ENCODE measurements at regions not wholly inside any gene's neighbourhood (a gene's known extent, or its start where the extent isn't known, plus 50 kb on each side); places are given as distances from the start of the nearest gene placed in this dataset.
"Not testable (repeated sequence)": the region's sequence is repeated elsewhere in the genome, so short reads cannot be mapped to it uniquely, and the experiment has no call there.

DNA sequence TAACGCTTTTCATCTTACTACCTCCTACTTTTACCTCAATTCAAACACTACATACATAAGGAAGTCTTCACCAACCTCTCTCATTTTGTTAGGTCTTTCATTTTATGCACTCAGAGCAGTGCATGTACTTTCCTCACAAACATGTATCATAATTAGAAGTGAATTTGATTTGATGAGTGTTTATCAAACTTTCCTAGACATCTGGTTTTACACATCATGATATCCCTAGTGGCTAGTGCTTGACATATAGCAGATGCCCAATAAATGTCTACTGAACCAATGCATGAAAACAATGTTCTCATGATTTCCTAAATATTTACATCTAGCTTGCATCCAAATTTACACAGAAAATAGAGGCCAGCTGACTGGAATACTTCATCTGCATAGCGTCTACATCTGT is 323.4 kb upstream of the KIF2B start:
- POLR2A ChIA-PET, result no interaction called here
- CTCF ChIA-PET, result no interaction called here

DNA sequence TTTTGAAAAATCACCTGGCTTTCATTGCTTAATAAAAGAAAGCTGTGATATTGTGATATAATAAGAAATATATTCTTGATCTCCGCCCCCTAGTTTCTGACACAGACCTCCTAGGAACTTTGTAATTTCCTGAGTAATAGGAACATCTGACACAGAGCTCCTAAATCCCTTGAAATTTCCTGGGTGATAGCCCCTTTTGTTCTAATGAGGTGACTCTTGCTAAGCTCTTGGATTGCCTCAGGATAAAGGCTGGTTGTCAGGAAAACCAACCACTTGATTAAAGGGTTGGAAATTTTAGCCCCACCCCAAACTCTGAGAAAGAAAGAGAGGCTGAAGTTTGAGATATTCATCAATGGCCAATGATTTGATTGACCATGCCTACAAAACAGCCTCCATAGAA is 326.4 kb upstream of the KIF2B start:
- ChIA-PET POLR2A (no interaction called here), CTCF (no interaction called here)

DNA sequence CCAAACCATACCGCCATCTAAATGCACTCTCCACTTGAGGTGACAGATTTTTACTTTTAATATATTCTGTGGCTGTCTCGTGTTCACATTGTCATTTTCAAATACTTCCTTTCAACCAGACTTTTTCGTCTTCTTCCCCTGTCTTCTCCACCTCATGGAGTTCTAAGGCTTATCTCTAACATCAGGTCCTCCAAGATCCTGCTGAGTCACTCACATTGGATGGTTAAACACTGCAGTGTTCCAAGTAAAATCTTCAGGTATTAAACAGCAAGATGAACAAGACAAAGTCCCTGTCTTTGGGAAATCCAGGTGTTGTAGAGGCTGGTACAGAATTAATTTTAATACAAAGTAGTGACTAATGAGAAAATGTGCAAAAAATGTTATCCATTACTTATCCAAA is 330.2 kb upstream of the KIF2B start:
- ChIA-PET CTCF (no interaction called here), POLR2A (no interaction called here)

DNA sequence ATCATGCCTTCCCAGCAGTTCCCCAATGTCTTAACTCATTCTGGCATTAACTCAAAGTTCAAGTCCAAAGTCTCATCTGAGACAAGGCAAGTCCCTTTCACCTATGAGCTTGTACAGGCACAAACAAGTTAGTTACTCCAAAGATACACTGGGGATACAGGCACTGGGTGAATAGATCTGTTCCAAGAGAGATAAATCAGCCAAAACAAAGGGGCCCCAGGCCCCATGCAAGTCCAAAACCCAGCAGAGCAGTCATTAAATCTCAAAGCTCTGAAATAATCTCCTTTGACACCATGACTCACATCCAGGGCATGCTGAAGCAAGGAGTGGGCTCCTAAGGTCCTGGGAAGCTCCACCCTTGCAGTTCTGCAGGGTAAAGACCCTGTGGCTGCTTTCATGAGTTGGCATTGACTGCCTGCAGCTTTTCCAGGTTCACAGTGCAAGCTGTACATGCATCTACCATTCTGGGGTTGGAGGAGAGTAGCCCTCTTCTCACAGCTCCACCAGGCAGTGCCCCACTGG is 332.2 kb upstream of the KIF2B start:
- CTCF ChIA-PET, result no interaction called here
- POLR2A ChIA-PET, result no interaction called here

DNA sequence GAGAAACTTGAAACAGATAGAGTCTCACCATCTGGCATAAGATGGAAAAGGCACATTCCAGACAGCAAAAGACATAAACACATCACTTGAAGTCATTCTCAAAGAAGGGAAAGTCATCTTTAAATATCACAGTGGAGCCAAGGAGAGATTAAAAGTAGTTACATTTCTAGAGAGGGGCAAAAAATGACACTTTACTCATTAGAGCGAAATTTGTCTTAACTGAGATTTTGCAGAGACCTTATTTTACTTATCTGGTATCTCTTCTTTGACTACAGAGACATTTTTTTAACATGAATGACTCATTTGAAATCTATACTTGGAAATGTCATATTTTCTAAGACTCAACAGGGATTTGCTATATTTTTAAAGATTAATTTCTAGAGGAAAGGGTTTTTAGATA is 339.0 kb upstream of the KIF2B start:
- POLR2A ChIA-PET, result no interaction called here
- CTCF ChIA-PET, result no interaction called here

DNA sequence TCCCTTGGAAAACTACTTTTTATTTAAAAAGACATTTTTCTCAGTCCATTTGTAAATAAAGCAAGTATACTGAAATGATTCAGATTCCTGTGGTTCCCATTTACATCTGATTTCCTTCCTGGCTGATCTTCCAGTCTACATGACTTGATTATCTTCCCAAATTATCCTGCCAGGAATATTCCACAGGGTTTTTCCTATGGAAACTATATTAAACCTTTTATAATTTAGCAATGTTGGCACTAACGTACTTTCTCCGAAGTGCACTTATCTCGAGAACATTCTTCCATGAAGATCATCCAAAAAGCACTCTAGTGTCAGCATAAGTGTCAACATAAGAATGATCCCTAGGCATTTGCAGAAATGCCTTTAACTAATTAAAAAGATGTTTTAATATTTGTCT is 347.7 kb upstream of the KIF2B start:
- CTCF ChIA-PET, result no interaction called here
- POLR2A ChIA-PET, result no interaction called here

DNA sequence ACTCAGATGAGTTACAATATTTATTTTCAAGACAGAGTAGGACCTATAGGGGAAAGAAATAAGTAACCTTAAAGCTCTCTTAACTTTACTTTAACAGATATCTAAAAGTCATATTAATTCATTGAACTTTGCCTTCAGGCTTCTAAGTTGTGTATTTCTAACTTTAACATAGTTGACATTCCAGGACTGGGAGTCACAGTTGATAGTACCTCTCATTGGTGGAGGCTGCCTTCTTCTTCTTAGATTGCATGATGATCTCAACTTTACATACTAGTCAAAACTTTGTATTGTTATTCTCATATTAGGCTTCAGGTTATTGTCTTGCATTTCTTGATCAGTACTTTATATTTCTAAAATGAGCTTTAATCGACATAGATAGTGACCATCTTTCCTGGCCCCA is 350.1 kb upstream of the KIF2B start:
- ChIA-PET POLR2A (no interaction called here), CTCF (no interaction called here)

DNA sequence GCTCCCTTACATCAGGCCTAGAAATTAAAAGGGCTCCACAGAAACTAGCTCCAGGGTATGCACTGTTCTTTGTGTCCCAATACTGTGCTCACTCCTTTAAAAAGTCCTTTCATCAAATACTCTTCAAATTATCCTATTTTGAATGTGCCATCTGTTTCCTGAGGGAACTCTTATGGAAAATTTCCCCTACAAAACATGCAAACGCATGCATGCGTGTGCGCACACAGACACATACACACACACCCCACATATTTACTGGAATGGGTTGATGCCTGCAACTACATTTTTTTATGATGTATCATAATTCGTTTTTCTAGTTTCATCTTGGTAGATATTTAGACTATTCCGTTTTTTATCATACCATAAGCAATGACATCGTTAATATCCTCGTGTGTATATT is 351.2 kb upstream of the KIF2B start:
- POLR2A ChIA-PET, result no interaction called here
- CTCF ChIA-PET, result no interaction called here

DNA sequence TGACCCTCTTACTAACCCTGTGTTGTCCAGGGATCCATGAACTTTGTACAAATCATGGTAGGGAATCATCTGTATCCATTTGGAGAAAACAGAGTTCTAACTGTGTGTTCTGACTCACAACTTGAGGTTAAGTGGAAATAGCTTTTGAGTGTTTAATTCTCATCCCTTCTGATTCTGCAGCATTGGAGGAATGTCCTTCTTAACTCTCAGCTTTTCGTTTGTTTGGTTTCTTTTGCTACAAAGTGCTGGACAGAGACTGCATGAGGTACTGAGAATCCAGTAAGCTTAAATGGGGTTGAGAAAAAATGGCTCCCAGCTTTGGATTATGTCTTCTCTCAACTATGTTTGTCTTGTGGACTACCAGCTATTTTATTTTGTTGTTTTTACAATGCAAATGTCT is 352.1 kb upstream of the KIF2B start:
- POLR2A ChIA-PET, result no interaction called here
- CTCF ChIA-PET, result no interaction called here

DNA sequence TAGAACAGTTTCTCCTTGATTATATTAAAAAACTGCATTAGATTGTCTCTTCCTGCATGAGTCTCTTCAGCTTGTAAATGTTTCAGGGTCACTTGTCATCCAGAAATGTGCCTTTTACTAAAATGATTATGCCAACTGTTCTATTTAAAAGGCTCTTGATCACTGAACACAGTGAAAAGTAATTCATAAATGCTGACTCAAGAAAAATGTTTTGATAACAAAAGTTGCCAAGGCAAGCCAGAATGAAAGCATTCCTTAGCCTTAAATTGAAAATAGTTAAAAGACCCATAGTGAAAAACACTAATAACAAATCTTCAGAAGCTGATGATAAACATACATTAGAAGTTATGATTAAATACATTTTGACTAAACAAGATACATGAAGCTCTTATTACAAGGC is 356.0 kb upstream of the KIF2B start:
- POLR2A ChIA-PET, result no interaction called here
- CTCF ChIA-PET, result no interaction called here

DNA sequence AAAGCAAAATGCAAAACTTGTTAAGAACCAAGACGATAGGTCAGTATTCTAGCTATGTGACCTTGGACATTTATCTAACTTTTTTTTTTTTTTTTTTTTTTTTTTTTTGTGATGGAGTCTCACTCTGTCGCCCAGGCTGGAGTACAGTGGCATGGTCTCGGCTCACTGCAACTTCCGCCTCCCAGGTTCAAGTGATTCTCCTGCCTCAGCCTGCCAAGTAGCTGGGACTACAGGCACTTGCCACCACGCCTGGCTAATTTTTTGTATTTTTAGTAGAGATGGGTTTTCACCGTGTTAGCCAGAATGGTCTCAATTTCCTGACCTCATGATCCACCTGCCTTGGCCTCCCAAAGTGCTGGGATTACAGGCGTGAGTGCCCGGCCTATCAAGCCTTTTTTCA is 358.3 kb upstream of the KIF2B start:
- CTCF ChIA-PET, POLR2A ChIA-PET: not testable (repeated sequence)

DNA sequence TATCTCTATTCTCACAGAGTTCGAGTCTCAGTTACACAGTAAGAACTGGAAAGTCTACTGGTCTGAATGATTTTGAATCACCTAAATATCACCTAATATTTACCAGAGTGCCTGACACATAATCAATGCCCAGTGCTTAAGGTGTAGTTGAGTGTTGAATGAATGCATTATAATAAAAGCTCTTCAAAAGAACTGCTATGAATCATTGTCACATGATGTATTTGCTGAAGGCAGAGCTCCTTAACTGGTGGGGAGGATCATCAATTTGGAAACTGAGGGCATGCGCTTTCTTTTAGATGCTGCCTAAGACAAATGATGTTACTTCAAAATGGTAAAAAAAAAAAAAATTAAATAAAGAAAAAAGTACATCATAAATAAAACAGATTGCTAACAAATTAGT is 359.4 kb upstream of the KIF2B start:
- POLR2A ChIA-PET, result no interaction called here
- CTCF ChIA-PET, result no interaction called here

DNA sequence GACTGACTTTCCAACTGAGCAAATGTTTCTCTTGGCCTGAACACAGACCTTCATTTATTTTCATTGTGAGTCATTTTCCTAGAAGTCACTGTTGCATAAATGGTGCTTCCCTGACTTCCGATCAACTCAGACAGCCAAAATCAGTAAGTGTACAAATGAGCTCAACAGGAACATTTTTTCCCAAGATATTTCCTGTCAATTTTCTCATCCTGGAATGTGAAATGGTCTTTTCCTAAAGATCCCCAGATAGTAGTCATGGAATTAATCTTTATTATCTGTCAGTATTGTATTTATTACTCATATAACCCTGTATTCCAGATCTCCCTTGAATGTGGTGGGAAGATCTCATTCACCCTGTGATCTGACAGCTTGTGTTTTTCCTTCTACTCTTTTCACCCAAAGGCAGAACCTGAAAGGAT is 360.3 kb upstream of the KIF2B start:
- ChIA-PET CTCF (no interaction called here), POLR2A (no interaction called here)

DNA sequence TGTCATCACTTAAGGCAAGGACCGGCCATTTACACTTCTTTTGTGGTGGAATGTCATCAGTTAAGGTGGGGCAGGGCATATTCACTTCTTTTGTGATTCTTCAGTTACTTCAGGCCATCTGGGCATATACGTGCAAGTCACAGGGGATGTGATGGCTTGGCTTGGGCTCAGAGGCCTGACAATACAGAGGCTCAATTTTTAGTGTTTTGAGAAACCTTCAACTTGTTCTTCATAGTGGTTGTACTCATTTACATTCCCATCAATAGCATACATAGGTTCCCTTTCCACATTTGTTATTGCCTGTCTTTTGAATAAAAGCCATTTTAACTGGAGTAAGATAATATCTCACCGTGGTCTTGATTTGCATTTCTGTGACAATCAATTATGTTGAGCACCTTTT is 366.8 kb upstream of the KIF2B start:
- CTCF ChIA-PET, POLR2A ChIA-PET: not testable (repeated sequence)

DNA sequence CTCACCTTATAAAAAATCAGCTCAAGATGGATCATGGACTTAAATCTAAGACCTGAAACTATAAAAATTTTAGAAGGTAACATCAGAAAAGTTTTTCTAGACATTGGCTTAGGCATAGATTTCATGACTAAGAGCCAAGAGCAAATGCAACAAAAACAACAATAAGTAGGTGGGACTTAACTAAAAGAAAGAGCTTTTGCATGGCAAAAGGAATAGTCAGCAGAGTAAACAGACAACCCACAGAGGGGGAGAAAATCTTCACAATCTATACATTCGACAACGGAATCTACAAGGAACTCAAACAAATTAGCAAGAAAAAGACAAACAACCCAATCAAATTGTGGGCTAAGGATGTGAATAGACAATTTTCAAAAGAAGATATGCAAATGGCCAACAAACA is 368.4 kb upstream of the KIF2B start:
- ChIA-PET CTCF (no interaction called here), POLR2A (no interaction called here)

DNA sequence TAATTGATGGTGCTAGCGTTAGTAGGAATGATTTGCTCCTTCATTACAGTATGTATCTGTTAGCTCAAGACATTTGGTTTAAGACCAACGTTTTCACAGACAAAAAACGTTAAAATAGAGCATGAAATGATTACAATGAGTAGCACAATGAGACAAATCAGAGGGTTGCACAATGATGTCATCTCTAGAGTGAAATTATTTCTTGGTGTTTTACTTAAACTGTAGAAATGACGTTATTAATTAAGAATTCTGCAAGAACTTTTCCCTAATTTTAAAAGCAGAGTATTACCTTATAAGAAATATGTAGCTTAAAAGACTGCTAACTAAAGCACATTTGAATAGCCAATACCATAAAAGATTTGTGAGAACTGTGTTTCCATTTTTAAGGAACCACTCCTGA is 373.4 kb upstream of the KIF2B start:
- CTCF ChIA-PET, result no interaction called here
- POLR2A ChIA-PET, result no interaction called here

DNA sequence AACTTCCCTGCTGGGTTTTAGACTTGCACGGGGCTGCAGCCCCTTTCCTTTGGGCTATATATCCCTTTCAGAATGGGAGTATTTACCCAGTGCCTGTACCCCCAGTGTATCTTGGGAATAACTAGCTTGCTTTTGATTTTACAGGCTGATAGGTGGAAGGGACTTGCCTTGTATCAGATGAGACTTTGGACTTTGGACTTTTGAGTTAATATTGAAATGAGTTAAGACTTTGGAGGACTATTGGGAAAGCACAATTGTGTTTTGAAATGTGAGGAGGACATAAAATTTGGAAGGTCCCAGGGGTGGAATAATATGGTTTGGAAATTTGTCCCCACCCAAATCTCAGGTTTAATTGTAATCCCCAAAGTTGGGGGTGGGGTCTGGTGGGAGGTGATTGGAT is 393.8 kb upstream of the KIF2B start:
- ChIA-PET CTCF (no interaction called here), POLR2A (no interaction called here)

DNA sequence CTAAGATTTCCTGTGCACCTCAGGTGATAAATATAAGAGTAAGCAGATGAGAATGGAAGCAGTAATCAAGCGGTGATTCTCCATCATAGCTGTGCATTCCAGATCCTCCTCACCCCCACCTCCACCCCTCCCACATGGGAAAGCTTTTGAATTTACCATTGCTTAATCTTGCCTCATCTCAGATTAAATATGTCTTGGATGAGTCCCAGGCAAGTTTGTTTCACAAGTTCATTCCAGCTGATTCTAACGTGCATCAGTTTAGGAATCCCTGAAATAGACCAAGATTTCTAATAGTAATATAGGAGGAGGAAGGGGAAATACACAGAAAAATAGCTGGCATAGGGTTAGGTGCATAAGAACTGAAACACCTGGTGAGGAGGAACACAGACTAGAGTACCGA is 396.2 kb upstream of the KIF2B start:
- POLR2A ChIA-PET, result no interaction called here
- CTCF ChIA-PET, result no interaction called here

DNA sequence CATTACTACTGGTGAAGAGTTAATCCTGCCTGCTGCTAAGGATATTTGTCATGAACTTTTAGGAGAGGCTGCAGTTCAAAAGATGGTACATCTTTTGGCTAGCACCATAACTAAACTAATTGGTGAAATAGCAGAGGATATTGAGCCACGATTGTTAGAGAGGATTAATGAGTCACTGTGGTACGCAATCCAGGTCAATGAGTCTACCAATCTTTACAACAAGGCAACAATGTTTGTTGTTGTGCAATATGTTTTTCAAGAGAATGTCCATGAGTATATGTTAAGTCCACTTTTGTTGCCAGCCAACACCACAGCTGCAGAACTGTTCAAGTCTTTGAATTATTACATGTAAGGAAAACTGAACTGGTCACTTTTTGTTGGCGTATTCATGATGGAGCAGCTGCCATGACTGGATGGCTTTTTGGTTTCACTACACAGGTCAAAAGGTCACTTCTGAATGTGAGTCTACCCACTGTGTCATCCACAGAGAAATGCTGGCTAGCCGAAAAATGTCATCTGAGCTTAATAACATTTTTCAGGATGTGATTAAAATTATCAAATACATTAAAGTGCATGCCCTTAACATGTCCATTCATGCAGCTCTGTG is 402.6 kb upstream of the KIF2B start:
- ChIA-PET CTCF (no interaction called here), POLR2A (no interaction called here)

DNA sequence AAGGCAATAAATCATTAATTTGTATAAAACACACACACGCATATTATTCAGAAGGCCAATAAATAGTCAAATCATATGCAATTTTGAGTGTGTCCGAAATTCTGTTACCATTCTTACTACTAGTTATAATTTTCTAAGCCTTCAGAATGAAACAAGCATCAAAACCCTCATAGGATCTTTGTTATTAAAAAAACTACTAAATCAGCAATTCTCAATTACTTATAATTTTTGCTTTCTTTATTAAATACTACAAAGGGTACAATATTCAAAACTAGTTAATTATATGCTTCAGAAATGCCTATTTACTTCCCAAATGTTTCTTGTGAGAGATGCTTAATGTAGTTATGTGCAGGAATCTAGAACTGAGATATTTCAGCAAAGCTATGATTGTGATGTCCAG is 413.1 kb upstream of the KIF2B start:
- ChIA-PET CTCF (no interaction called here), POLR2A (no interaction called here)

DNA sequence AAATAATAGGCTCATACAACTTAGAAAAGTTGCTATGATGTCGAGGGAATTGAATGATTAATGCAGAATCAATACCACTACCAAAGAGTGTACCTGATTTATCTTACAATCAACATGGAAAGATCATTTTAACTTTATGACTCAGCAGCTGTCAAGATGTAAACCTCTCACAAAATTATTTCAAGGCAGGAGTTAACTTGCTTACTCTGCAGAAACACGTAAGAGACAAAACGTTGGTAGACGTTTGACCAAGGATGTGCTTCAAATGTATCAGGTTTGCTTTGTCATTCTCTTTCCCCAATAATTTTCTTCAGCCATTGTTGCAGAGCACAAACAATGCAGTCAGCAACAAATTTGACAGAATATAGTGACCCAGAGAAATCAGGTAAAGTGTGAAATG is 415.8 kb upstream of the KIF2B start:
- ChIA-PET CTCF (no interaction called here), POLR2A (no interaction called here)

DNA sequence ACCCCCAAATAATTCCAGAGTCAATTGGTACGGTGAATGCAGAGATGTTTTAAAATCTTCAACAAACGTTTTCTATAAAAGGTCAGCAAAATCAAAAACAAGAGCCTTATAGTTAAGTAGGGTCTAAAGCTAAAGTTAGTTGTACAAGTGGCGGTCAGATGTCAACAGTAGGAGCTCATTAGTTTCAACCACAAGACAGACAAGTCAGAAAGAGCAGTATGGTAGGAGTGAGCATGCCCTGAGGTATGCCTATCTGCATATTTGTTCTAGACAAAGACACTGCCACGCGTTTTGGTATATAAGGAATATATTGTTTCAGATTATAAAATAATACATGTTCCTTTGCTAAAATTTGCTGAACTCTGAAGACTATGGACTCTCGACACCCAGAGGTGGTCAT is 431.5 kb upstream of the KIF2B start:
- ChIA-PET POLR2A (no interaction called here), CTCF (no interaction called here)

DNA sequence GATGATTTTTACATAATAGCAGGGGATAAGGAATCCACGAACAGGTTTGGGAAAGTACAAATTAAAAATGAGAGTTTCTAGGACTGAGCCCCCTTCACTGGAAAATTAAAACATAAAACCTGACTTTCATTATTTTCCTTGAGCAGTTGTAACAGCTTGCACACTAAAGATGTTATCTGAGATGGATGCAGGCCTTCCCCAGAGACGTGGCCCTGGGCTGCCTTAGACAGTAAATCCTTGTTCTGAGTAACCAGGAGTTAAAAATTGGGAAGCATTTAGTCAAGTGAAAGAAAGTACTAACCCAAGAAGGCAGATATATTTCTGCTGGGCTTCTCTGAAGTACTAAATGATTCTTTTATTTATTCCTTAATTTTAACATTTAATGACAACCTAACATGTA is 432.2 kb upstream of the KIF2B start:
- ChIA-PET CTCF (no interaction called here), POLR2A (no interaction called here)
